Neuronal stem cell (in vitro differentiated cells): ENCODE measurements at regions not wholly inside any gene's neighbourhood (a gene's known extent, or its start where the extent isn't known, plus 50 kb on each side); places are given as distances from the start of the nearest gene placed in this dataset.

ENCODE experiments used
- DNase-seq: peaks from one replicate; pipeline ENCODE4 v3.0.0-alpha.2; 2013; ENCODE audit warnings: low spot score
- H2AFZ ChIP-seq: one replicate; pipeline ENCODE4 v1.6.1; 2013; ENCODE audit warnings: mild to moderate bottlenecking, low read length, inconsistent platforms
- H2AK5ac ChIP-seq: 2 replicates; pipeline ENCODE4 v1.6.1; 2013; ENCODE audit warnings: low read depth, mild to moderate bottlenecking, inconsistent platforms, low read length, moderate library complexity, mixed read lengths
- H2BK120ac ChIP-seq: 2 replicates; pipeline ENCODE4 v1.6.1; 2013; ENCODE audit warnings: low read depth, mild to moderate bottlenecking, inconsistent platforms, low read length, moderate library complexity, mixed read lengths
- H2BK12ac ChIP-seq: one replicate; pipeline ENCODE4 v1.6.1; 2013; ENCODE audit warnings: low read length, inconsistent platforms
- H2BK15ac ChIP-seq: 2 replicates; pipeline ENCODE4 v1.6.1; 2013; ENCODE audit warnings: mild to moderate bottlenecking, low read length, inconsistent platforms, mixed read lengths
- H2BK5ac ChIP-seq: one replicate; pipeline ENCODE4 v1.6.1; 2013; ENCODE audit warnings: inconsistent platforms, mild to moderate bottlenecking, low read length, moderate library complexity
- H3K14ac ChIP-seq: one replicate; pipeline ENCODE4 v1.6.1; 2013; ENCODE audit warnings: low read length, inconsistent platforms
- H3K18ac ChIP-seq: 2 replicates; pipeline ENCODE4 v1.6.1; 2013; ENCODE audit warnings: low read length, inconsistent platforms
- H3K23ac ChIP-seq: 2 replicates; pipeline ENCODE4 v1.6.1; 2013; ENCODE audit warnings: low read depth, mild to moderate bottlenecking, mixed read lengths, low read length, inconsistent platforms; ENCODE audit not compliant: poor library complexity
- H3K27ac ChIP-seq: replicated peaks from 3 replicates; pipeline ENCODE4 v1.5.1; 2013; ENCODE audit warnings: low read length, inconsistent platforms
- H3K27me3 ChIP-seq, 3 experiments: 2 replicates each; pipeline ENCODE4 v1.6.1; 2013; ENCODE audit warnings: low read length in 3 of 3, mild to moderate bottlenecking in 2 of 3, inconsistent platforms in 1 of 3, low read depth in 1 of 3, mixed read lengths in 1 of 3, moderate library complexity in 1 of 3; ENCODE audit not compliant: control insufficient read depth in 3 of 3, insufficient read depth in 3 of 3
- H3K36me3 ChIP-seq, 2 donors: replicated peaks in 1 of 2; 2 replicates each; pipeline ENCODE4 v1.6.1; 2013; ENCODE audit warnings: low read length in 2 of 2; ENCODE audit not compliant: control insufficient read depth in 2 of 2, insufficient read depth in 2 of 2
- H3K4ac ChIP-seq: 2 replicates; pipeline ENCODE4 v1.6.1; 2013; ENCODE audit warnings: inconsistent platforms, mild to moderate bottlenecking, low read length, moderate library complexity
- H3K4me1 ChIP-seq, 2 donors: 1 replicate in 1 of 2; 2 replicates in 1 of 2; pipeline ENCODE4 v1.6.1; 2013; ENCODE audit warnings: low read length in 2 of 2, low read depth in 1 of 2; ENCODE audit not compliant: control insufficient read depth in 2 of 2, insufficient read depth in 1 of 2
- H3K4me2 ChIP-seq: one replicate; pipeline ENCODE4 v1.6.1; 2013; ENCODE audit warnings: mild to moderate bottlenecking, low read length, inconsistent platforms; ENCODE audit not compliant: insufficient read depth, poor library complexity, severe bottlenecking
- H3K4me3 ChIP-seq, 2 donors: 2 replicates each; pipeline ENCODE4 v1.5.1; 2013; ENCODE audit warnings: low read length in 2 of 2, mild to moderate bottlenecking in 2 of 2, inconsistent platforms in 1 of 2, moderate library complexity in 1 of 2
- H3K79me1 ChIP-seq: one replicate; pipeline ENCODE4 v1.6.1; 2013; ENCODE audit warnings: low read depth, mild to moderate bottlenecking, inconsistent platforms, low read length, moderate library complexity
- H3K9ac ChIP-seq: one replicate; pipeline ENCODE4 v1.6.1; 2013; ENCODE audit warnings: mild to moderate bottlenecking, low read depth, low read length, inconsistent platforms; ENCODE audit not compliant: poor library complexity
- H3K9me3 ChIP-seq, 2 donors: replicated peaks in 1 of 2; 2 replicates each; pipeline versions ENCODE3 to v1.6.1; 2013; ENCODE audit warnings: low read length in 2 of 2, mild to moderate bottlenecking in 2 of 2, inconsistent platforms in 1 of 2, low read depth in 1 of 2, mixed read lengths in 1 of 2, moderate library complexity in 1 of 2; ENCODE audit not compliant: control insufficient read depth in 2 of 2, insufficient read depth in 1 of 2
- H4K8ac ChIP-seq: one replicate; pipeline ENCODE4 v1.6.1; 2013; ENCODE audit warnings: low read depth, mild to moderate bottlenecking, inconsistent platforms, low read length, moderate library complexity
- H4K91ac ChIP-seq: one replicate; pipeline ENCODE4 v1.6.1; 2013; ENCODE audit warnings: low read length, low read depth, mild to moderate bottlenecking, inconsistent platforms; ENCODE audit not compliant: poor library complexity
- whole genome bisulfite sequencing, 2 donors: extraction: QIAGEN DNeasy Blood & Tissue Kit; methylation state at CpG; one replicate each; pipeline ENCODE4 v1.1.7; 2013; ENCODE audit warnings: missing lambda C conversion rate in 2 of 2, mixed read lengths in 1 of 2; ENCODE audit not compliant: insufficient read length in 2 of 2, insufficient replicate concordance in 1 of 2; ENCODE audit errors: extremely low coverage in 2 of 2; 5-methylcytosine and 5-hydroxymethylcytosine counted together

- no peak overlapping the region for H2AK5ac ChIP-seq
- no peaks in the 10 kb centered on the region for H3K9me3 ChIP-seq
- no peaks in the 10 kb centered on the region for H3K79me1 ChIP-seq
- no CpG with 5 or more reads among the region's 5 CpGs for WGBS, 2 donors
- DNase-seq = no peak
- no peak overlapping the region for H2AFZ ChIP-seq
- H3K27ac ChIP-seq = no peak overlapping the region
- no peak overlapping the region for H3K4ac ChIP-seq
- no peaks in the 10 kb centered on the region for H3K4me1 ChIP-seq
- no peak overlapping the region for H3K23ac ChIP-seq
- no peak overlapping the region for H2BK12ac ChIP-seq
- no peak overlapping the region for H3K14ac ChIP-seq
- peaks cover 0 to 6% (median 0%) of the 10 kb centered on the region in 3 experiments for H3K27me3 ChIP-seq
- no peak overlapping the region for H3K9ac ChIP-seq
- no peak overlapping the region for H4K91ac ChIP-seq
- no peaks in the 10 kb centered on the region for H3K36me3 ChIP-seq
- no peak overlapping the region for H3K18ac ChIP-seq
- H2BK5ac ChIP-seq = no peak overlapping the region
- H3K4me2 ChIP-seq = no peak overlapping the region
- H2BK120ac ChIP-seq = no peak overlapping the region
- H2BK15ac ChIP-seq = no peak overlapping the region
- H3K4me3 ChIP-seq = no peak overlapping the region
- H4K8ac ChIP-seq = no peak overlapping the region
Observed at GRCh38 chr10:61606959-61607907, 55.5 kb upstream of the CABCOCO1 start.

GRCh38 chr10:61605221-61605620 lies 57.5 kb upstream of the CABCOCO1 start:
- no peak overlapping the region for H2BK5ac ChIP-seq
- H2BK120ac ChIP-seq = no peak overlapping the region
- H3K79me1 ChIP-seq = no peaks in the 10 kb centered on the region
- DNase-seq = no peak
- no peaks in the 10 kb centered on the region for H3K27me3 ChIP-seq
- H4K8ac ChIP-seq = no peak overlapping the region
- H2AFZ ChIP-seq = no peak overlapping the region
- H2BK15ac ChIP-seq = no peak overlapping the region
- no CpG with 5 or more reads among the region's 1 CpG for WGBS, 2 donors
- no peak overlapping the region for H3K27ac ChIP-seq
- H3K4ac ChIP-seq = no peak overlapping the region
- H3K9ac ChIP-seq = no peak overlapping the region
- no peaks in the 10 kb centered on the region for H3K9me3 ChIP-seq
- no peak overlapping the region for H2AK5ac ChIP-seq
- H3K4me1 ChIP-seq = no peaks in the 10 kb centered on the region
- no peaks in the 10 kb centered on the region for H3K36me3 ChIP-seq
- H3K23ac ChIP-seq = no peak overlapping the region
- no peak overlapping the region for H2BK12ac ChIP-seq
- H3K4me2 ChIP-seq = no peak overlapping the region
- H3K14ac ChIP-seq = no peak overlapping the region
- no peak overlapping the region for H3K18ac ChIP-seq
- no peak overlapping the region for H3K4me3 ChIP-seq
- H4K91ac ChIP-seq = no peak overlapping the region

GRCh38 chr10:61600399-61600798 lies 62.3 kb upstream of the CABCOCO1 start:
- H2BK15ac ChIP-seq = no peak overlapping the region
- no peaks in the 10 kb centered on the region for H3K79me1 ChIP-seq
- no peaks in the 10 kb centered on the region for H3K27me3 ChIP-seq
- no peak overlapping the region for H3K4me2 ChIP-seq
- no peak overlapping the region for H3K9ac ChIP-seq
- H3K23ac ChIP-seq = no peak overlapping the region
- H2BK5ac ChIP-seq = no peak overlapping the region
- no peak overlapping the region for H2BK120ac ChIP-seq
- no peak overlapping the region for H3K14ac ChIP-seq
- H3K4me1 ChIP-seq = no peaks in the 10 kb centered on the region
- DNase-seq = no peak
- no peaks in the 10 kb centered on the region for H3K36me3 ChIP-seq
- no peak overlapping the region for H3K4me3 ChIP-seq
- no peak overlapping the region for H4K8ac ChIP-seq
- WGBS, 2 donors = no CpG with 5 or more reads among the region's 1 CpG
- no peak overlapping the region for H4K91ac ChIP-seq
- no peaks in the 10 kb centered on the region for H3K9me3 ChIP-seq
- H2AFZ ChIP-seq = no peak overlapping the region
- no peak overlapping the region for H3K27ac ChIP-seq
- H2AK5ac ChIP-seq = no peak overlapping the region
- H3K18ac ChIP-seq = no peak overlapping the region
- H2BK12ac ChIP-seq = no peak overlapping the region
- no peak overlapping the region for H3K4ac ChIP-seq

- Histone ChIP-seq H3K23ac (no peak overlapping the region), H3K9me3 (no peaks in the 10 kb centered on the region), H3K18ac (no peak overlapping the region), H3K4me1 (no peaks in the 10 kb centered on the region), H2BK5ac (no peak overlapping the region), H3K9ac (no peak overlapping the region), H3K36me3 (no peaks in the 10 kb centered on the region), H3K27ac (no peak overlapping the region), H4K8ac (no peak overlapping the region), H3K27me3 (no peaks in the 10 kb centered on the region), H4K91ac (no peak overlapping the region), H2AK5ac (no peak overlapping the region), H3K4me2 (no peak overlapping the region), H2BK120ac (no peak overlapping the region), H2AFZ (no peak overlapping the region), H3K14ac (no peak overlapping the region), H2BK15ac (no peak overlapping the region), H3K4ac (no peak overlapping the region), H2BK12ac (no peak overlapping the region), H3K4me3 (no peak overlapping the region), H3K79me1 (no peaks in the 10 kb centered on the region)
- no peak for DNase-seq
- no CpG with 5 or more reads among the region's 1 CpG for WGBS, 2 donors
Observed at GRCh38 chr10:61594430-61594829, 68.3 kb upstream of the CABCOCO1 start.
